Endodermal cell (in vitro differentiated cells): ENCODE measurements at regions not wholly inside any gene's neighbourhood (a gene's known extent, or its start where the extent isn't known, plus 50 kb on each side); places are given as distances from the start of the nearest gene placed in this dataset.

Experiments
- DNase-seq: peaks from one replicate; pipeline ENCODE4 v3.0.0-alpha.2; 2017
- H3K27ac ChIP-seq: 2 replicates; pipeline ENCODE4 v1.5.1; 2013; ENCODE audit warnings: mild to moderate bottlenecking, low read depth, low read length, moderate library complexity
- H3K27me3 ChIP-seq: 2 replicates; pipeline ENCODE4 v1.6.1; 2013; ENCODE audit warnings: mild to moderate bottlenecking, low read length, moderate library complexity; ENCODE audit not compliant: insufficient read depth, control insufficient read depth, poor library complexity, severe bottlenecking
- H3K36me3 ChIP-seq: 2 replicates; pipeline ENCODE4 v1.7.0; 2013; ENCODE audit warnings: mild to moderate bottlenecking, low read length, moderate library complexity; ENCODE audit not compliant: control insufficient read depth, insufficient read depth
- H3K4me1 ChIP-seq: one replicate; pipeline ENCODE4 v1.7.0; 2013; ENCODE audit warnings: low read length; ENCODE audit not compliant: control insufficient read depth, insufficient read depth
- H3K4me3 ChIP-seq: 2 replicates; pipeline ENCODE4 v1.5.1; 2013; ENCODE audit warnings: mild to moderate bottlenecking, low read length, moderate library complexity
- H3K9ac ChIP-seq: 2 replicates; pipeline ENCODE4 v1.6.1; 2013; ENCODE audit warnings: mild to moderate bottlenecking, low read length, moderate library complexity; ENCODE audit not compliant: poor library complexity, severe bottlenecking; ENCODE audit errors: extremely low read depth
- H3K9me3 ChIP-seq: 2 replicates; pipeline ENCODE4 v1.6.1; 2013; ENCODE audit warnings: mild to moderate bottlenecking, low read length, moderate library complexity; ENCODE audit not compliant: control insufficient read depth
- H3K27ac Mint-ChIP-seq: 2 replicates; pipeline ENCODE4 v1.8.0; 2020; ENCODE audit warnings: mixed read lengths
- H3K27me3 Mint-ChIP-seq: 2 replicates; pipeline ENCODE4 v1.8.0; 2021; ENCODE audit warnings: mild to moderate bottlenecking, mixed read lengths; ENCODE audit not compliant: insufficient read depth
- H3K36me3 Mint-ChIP-seq: 2 replicates; pipeline ENCODE4 v1.8.0; 2020; ENCODE audit warnings: low read depth, mixed read lengths
- H3K4me1 Mint-ChIP-seq: 2 replicates; pipeline ENCODE4 v1.8.0; 2020; ENCODE audit warnings: mixed read lengths
- H3K4me3 Mint-ChIP-seq: 2 replicates; pipeline ENCODE4 v1.8.0; 2020; ENCODE audit warnings: mild to moderate bottlenecking, moderate library complexity, mixed read lengths
- H3K9me3 Mint-ChIP-seq: 2 replicates; pipeline ENCODE4 v1.8.0; 2020; ENCODE audit warnings: mild to moderate bottlenecking, mixed read lengths
- WGBS, 2 experiments: methylation state at CpG; one replicate each; pipeline versions ENCODE4 v1.1.5 to v1.1.7; 2013; ENCODE audit warnings: missing lambda C conversion rate in 2 of 2, mixed read lengths in 1 of 2; ENCODE audit not compliant: insufficient coverage in 1 of 2, insufficient read length in 1 of 2; 5-methylcytosine and 5-hydroxymethylcytosine counted together
- TF ChIP-seq, protein P1 (sequence below): fragments of 200-600 bp; sonication (generic); conservative IDR thresholded peaks from 2 replicates; pipeline ENCODE4 v1.5.0; 2021; ENCODE audit warnings: antibody characterized with exemption, mild to moderate bottlenecking

DNA sequence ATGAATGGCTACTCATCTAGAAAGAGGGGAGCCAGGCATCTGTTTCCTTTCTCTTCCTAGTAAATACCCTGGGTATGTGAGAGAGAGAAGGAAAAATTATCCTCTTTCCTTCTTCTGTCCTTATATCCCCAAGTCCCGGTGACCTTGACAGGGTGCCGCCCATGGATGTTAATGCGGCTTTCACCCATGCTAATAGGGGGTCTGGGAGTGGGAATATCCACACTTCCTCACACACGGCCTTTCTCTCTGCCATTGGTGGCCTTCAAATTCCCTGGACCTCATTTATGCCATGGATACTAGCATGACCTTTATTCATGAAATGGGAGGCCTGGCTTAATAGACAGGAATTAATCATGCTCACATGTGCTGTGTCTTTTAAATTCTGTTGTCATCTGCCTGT, 159.0 kb upstream of the NOX3 start:
- WGBS, 2 experiments: 55 to 66% methylated on average over 3 to 4 of the region's 4 CpGs
- no peaks in the 10 kb centered on the region for H3K36me3 ChIP-seq
- H3K4me1 Mint-ChIP-seq: no peaks in the 10 kb centered on the region
- no peak overlapping the region for H3K27ac Mint-ChIP-seq
- peaks cover 72% of the 10 kb centered on the region for H3K9me3 ChIP-seq
- no peaks in the 10 kb centered on the region for H3K27me3 ChIP-seq
- no peak overlapping the region for H3K27ac ChIP-seq
- DNase-seq: no peak
- no peak overlapping the region for H3K4me3 ChIP-seq
- peaks cover 64% of the 10 kb centered on the region for H3K9me3 Mint-ChIP-seq
- TF ChIP-seq, protein P1, sequence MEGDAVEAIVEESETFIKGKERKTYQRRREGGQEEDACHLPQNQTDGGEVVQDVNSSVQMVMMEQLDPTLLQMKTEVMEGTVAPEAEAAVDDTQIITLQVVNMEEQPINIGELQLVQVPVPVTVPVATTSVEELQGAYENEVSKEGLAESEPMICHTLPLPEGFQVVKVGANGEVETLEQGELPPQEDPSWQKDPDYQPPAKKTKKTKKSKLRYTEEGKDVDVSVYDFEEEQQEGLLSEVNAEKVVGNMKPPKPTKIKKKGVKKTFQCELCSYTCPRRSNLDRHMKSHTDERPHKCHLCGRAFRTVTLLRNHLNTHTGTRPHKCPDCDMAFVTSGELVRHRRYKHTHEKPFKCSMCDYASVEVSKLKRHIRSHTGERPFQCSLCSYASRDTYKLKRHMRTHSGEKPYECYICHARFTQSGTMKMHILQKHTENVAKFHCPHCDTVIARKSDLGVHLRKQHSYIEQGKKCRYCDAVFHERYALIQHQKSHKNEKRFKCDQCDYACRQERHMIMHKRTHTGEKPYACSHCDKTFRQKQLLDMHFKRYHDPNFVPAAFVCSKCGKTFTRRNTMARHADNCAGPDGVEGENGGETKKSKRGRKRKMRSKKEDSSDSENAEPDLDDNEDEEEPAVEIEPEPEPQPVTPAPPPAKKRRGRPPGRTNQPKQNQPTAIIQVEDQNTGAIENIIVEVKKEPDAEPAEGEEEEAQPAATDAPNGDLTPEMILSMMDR: no peak
- H3K4me1 ChIP-seq: no peaks in the 10 kb centered on the region
- no peak overlapping the region for H3K9ac ChIP-seq
- no peak overlapping the region for H3K4me3 Mint-ChIP-seq
- no peaks in the 10 kb centered on the region for H3K27me3 Mint-ChIP-seq
- no peaks in the 10 kb centered on the region for H3K36me3 Mint-ChIP-seq

DNA sequence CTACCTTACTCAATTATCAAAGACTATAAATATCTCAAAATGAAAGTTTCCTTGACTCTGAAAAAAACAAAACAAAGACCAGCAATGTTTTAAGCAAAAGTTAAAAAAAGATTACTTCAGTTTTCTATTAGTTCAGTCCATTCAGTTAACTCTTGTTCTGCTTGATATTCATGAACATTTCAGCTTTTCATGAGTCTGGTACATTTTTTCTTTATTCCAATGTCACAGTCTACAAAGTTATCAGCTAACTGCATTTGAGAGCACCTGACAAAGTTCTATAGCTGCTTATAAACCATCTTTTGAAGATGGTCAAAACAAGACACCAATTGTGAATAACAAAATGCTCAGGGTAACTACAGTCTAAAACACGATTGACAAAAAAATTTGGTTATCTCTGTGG, 156.1 kb upstream of the NOX3 start:
- no peak overlapping the region for H3K9ac ChIP-seq
- no peaks in the 10 kb centered on the region for H3K4me1 ChIP-seq
- H3K27me3 ChIP-seq: no peaks in the 10 kb centered on the region
- DNase-seq: no peak
- peaks cover 61% of the 10 kb centered on the region for H3K9me3 Mint-ChIP-seq
- no peaks in the 10 kb centered on the region for H3K36me3 ChIP-seq
- no peak overlapping the region for H3K27ac ChIP-seq
- H3K4me1 Mint-ChIP-seq: peaks cover 8% of the 10 kb centered on the region
- H3K4me3 Mint-ChIP-seq: no peak overlapping the region
- 85% methylated on average over 1 of the region's 1 CpG; no CpG with 5 or more reads in 1 of the 2 experiments for WGBS, 2 experiments
- H3K36me3 Mint-ChIP-seq: no peaks in the 10 kb centered on the region
- no peaks in the 10 kb centered on the region for H3K27me3 Mint-ChIP-seq
- TF ChIP-seq, protein P1: no peak
- H3K27ac Mint-ChIP-seq: no peak overlapping the region
- peaks cover 66% of the 10 kb centered on the region for H3K9me3 ChIP-seq
- no peak overlapping the region for H3K4me3 ChIP-seq

DNA sequence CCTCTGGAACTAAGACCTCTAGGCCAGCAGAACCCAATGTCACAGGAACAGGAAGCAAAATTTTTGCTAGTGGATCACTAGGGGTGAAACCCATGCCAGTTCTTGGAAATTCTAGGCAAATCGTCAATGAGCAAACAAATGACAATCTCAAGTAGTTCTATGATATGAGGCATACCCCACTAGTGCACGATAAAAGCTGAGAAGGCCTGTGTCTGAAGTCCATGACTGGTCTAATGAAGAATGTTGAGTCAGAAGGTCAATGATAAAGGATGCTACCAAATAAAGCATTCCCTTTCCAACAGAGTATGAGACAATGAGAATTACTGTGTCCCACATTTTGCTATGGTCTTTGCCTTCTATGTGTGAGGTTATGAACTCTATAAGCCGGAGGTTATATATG, 149.4 kb upstream of the NOX3 start:
- Histone ChIP-seq H3K27ac (no peak overlapping the region), H3K4me3 (no peak overlapping the region), H3K27me3 (no peaks in the 10 kb centered on the region), H3K9ac (no peak overlapping the region), H3K9me3 (peaks cover 4% of the 10 kb centered on the region), H3K36me3 (no peaks in the 10 kb centered on the region), H3K4me1 (peaks cover 7% of the 10 kb centered on the region)
- Mint-ChIP-seq H3K27ac (no peak overlapping the region), H3K27me3 (no peaks in the 10 kb centered on the region), H3K36me3 (no peaks in the 10 kb centered on the region), H3K4me1 (peaks cover 22% of the 10 kb centered on the region), H3K4me3 (no peak overlapping the region), H3K9me3 (peaks cover 3% of the 10 kb centered on the region)
- TF ChIP-seq, protein P1: no peak
- 94% methylated on average over 2 of the region's 3 CpGs for WGBS, 2 experiments
- DNase-seq: no peak
